NCI-H526 treated with DMSO at 0.1 percent for 48 hours (cell line): ENCODE measurements at regions not wholly inside any gene's neighbourhood (a gene's known extent, or its start where the extent isn't known, plus 50 kb on each side); places are given as distances from the start of the nearest gene placed in this dataset.

Experiments used
- DNase-seq: peaks from one replicate; lab custom pipeline; 2025; lab: John Stamatoyannopoulos, UW

GRCh38 chr1:87508247-87508787 is 179.6 kb downstream of the LMO4 start:
- DNase-seq, result no peak

- DNase-seq, result no peak
Measured at GRCh38 chr1:87510540-87510939, 181.9 kb downstream of the LMO4 start.

- no peak for DNase-seq
Measured at GRCh38 chr1:87511449-87511848, 182.8 kb downstream of the LMO4 start.

DNA sequence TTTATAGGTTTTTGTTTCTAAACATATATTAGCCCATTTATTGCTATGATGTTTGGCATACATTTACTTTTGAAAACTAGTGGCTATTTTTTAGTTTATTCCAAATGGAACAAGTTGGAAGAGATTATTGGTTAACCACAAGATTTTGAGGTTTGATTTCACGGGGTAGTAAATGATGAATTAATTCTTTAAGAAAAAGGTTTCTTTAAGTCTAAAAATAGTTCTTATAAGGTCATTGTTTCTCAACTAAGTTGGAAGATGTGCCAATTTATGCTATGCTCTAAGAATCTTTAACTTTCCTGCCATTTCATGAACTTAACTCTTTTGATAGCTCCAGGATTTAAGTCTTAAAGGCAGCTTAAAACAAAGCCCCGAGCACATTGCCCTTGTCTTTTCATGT is 183.8 kb downstream of the LMO4 start:
- no peak for DNase-seq

GRCh38 chr1:87513255-87513654 is 184.6 kb downstream of the LMO4 start:
- no peak for DNase-seq

DNA sequence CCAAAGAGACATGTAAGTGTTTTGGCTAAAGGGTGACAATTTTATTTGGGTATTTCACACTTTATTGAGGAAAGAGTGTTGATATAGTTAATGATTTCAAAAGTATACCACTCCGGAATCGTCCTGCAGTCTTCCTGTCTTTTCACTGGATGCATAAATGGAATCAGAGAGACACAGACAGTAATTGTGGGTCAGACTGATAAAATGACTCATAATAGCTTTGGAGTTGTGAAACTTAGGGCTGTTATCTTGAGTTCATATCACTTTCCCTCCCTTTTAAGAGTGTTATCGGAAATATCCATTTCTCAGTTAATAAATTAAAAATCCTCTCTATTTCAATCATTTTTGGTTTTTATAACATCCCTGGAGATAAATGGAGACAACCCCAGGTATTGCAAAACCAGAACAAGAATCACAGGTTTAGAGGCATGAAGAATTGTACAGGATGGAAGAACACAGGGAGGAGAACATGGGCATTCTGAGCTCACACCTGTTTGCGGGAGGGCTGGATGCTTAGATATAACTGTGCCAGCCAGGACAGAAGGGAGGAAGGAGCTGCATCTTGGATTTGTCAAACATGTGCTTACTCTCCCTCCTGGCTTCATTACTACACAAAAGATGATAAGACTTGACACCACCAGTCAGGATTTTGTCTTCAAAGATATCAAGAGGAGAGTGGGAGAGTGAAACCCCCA is 185.4 kb downstream of the LMO4 start:
- no peak for DNase-seq

DNA sequence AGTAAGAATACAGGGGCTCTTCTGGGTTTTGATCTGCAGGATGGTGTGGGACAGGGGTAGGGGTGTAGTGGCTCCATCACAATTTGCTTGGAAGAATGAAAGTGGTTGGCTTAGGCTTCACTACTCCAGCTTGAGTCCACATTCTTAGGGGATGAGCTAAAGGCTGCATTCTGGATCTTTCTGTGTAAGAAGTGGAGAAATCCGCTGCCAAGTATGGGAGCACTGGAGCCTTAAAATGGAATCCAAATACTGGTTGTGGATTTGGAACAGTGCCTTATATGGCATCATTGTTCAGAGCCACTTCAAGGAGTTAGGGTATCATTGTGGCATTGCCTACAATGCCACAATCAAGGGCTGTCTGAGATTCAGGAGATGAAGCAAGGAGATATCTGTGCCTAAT is 187.1 kb downstream of the LMO4 start:
- DNase-seq, result no peak

GRCh38 chr1:87518794-87519193 is 190.1 kb downstream of the LMO4 start:
- no peak for DNase-seq

DNA sequence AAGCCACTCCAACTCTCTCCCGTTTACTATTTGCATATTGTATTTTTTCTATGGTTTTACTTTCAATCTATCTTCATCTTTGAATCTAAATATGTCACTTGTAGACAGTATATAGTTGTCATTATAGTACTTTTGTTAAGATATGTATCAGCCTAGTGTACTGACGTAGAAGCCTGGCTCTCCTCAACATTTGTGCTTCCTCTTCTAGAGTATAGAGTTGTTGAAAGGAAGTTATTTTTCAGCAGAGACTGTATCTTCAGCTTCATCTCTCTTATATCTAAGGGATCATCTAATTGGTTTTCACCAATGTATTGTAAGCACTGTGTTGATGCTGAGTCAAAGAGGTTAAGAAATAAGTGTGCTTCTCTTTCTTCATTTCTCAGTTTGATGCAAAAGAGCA is 192.8 kb downstream of the LMO4 start:
- DNase-seq, result no peak

- no peak for DNase-seq
Measured at GRCh38 chr1:87523466-87523865, 194.8 kb downstream of the LMO4 start.

- DNase-seq, result no peak
Measured at GRCh38 chr1:87524021-87524754, 195.5 kb downstream of the LMO4 start.

DNA sequence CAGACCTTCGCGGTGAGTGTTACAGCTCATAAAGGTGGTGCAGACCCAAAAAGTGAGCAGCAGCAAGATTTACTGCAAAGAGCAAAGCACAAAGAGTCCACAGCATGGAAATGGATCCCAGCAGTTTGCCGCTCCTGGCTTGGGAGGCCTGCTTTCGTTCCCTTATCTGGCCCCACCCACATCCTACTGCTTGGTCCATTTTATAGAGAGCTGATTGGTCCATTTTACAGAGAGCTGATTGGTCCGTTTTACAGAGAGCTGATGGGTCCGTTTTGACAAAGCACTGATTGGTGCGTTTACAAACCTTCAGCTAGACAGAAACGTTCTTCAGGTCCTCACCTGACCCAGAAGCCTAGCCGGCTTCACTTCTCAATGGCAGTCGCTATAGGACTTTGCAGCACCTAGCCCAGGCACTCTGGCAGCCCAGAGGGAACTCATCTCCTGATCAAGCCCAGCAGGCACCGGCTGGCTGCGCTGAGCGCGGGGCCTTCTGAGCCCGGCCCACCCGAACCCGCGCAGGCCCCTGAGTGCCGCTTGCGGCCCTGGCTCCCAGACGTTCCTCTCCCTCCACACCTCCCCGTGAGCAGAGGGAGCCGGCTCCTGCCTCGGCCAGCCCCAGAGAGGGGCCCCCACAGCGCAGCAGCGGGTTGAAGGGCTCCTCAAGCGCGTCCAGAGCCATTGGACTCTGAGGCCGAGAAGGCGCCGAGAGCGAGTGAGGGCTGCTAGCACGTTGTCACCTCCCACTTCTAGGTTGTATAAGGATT is 200.3 kb downstream of the LMO4 start:
- DNase-seq, result no peak

DNA sequence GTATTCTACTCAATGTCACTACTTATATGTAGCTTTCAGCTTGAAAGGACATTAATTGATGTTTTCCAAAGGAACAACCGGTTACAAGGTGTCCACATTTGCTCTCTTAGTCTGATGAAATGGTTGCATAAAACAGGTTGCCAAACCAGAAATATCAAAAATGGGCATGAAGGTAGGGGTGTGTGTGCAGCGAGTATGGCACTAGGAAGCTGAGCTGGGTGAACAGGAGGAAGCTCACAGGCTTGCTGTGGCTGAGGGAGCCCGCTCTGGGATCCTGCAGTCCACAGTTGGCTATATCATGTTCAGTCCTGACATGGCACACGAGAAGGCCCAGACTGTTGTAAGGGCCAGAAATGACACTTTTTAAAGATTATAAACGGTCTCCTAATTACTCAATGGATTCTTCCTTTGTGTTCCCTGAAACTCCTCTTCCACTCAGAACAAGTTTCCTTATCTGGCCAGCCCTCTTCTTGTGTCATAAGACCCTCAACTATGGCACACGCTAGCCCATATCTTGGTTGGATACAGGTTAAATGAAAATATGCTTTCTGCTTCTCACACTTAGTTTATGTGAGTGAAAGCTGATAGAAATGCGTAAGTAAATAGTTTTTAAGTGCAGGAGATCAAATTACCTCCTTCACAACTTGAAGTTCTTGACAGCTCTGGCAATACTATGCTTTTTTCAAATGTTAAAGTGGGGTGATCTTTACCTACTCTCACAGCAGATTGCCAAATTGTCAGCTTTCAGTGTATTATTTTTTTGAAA is 201.5 kb downstream of the LMO4 start:
- DNase-seq, result no peak

DNA sequence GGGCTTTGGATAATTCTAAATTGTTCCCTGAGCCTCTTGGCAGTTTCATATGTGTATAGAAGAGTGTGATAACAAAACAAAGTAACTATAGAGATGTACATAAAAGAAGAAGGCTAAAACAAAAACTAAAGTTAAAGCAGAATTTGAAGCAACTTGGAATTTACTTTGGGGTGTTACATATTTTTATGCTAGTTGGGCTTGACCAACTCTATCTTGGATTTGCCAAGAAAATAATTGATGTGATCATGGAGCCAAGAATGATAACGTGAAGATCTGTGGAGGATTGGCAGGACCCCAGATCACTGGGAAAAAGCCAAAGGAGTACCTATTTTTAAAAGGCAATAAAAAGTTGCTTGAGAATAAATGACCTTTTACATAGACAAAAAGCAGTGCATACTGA is 206.9 kb downstream of the LMO4 start:
- DNase-seq, result no peak

GRCh38 chr1:87539147-87539546 is 210.5 kb downstream of the LMO4 start:
- DNase-seq, result no peak

GRCh38 chr1:87542697-87543096 is 214.0 kb downstream of the LMO4 start:
- DNase-seq, result no peak

- DNase-seq, result no peak
Measured at GRCh38 chr1:87549738-87550137, 221.1 kb downstream of the LMO4 start.

DNA sequence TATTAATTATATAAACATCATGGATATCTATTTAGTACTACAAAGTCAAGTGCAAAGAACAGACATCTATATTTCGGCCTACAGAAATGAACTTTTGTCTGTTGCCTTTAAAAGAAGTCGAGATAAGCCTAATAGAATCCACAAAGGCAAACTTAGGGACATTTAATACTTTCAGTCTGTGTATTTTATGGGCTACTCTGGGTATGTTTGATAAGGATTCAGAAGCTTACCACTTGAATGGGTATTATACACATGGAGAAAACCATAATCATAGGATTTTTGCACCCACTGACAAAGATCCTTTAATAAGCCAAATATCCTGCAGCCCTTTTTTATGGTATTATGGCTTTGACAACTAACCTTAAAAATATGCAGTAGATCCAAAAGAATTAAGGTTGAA is 224.8 kb downstream of the LMO4 start:
- DNase-seq, result no peak

- no peak for DNase-seq
Measured at GRCh38 chr1:87555366-87555765, 226.7 kb downstream of the LMO4 start.

GRCh38 chr1:87556326-87556725 is 227.6 kb downstream of the LMO4 start:
- DNase-seq, result no peak

DNA sequence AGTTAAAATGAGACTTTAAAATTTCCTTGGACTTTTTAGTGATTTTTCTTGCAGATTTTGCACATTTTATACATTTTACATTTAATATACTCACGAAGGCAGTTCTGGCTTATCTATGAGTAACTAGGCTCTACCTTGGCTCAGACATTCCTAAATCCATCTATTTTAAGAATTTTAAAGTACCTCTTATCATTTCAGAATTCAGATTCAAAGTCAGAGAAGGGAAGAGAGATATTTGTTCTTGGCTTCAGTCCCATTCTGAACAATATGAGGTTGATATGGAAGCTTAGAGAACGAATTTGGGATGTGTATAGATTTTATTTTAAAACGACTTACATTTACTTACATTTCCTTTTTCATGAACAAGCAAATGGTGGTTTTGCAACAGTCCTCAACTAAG is 230.2 kb downstream of the LMO4 start:
- no peak for DNase-seq

GRCh38 chr1:87560137-87560536 is 231.5 kb downstream of the LMO4 start:
- DNase-seq, result no peak
